GM03348 (cell line): ENCODE measurements at regions not wholly inside any gene's neighbourhood (a gene's known extent, or its start where the extent isn't known, plus 50 kb on each side); places are given as distances from the start of the nearest gene placed in this dataset.
A peak's percentile ranks its signal among the peaks of the same experiment; 100 is the strongest.

Experiments
- DNase-seq: peaks from one replicate; pipeline ENCODE4 v3.0.0; 2012; ENCODE audit warnings: low spot score

DNA sequence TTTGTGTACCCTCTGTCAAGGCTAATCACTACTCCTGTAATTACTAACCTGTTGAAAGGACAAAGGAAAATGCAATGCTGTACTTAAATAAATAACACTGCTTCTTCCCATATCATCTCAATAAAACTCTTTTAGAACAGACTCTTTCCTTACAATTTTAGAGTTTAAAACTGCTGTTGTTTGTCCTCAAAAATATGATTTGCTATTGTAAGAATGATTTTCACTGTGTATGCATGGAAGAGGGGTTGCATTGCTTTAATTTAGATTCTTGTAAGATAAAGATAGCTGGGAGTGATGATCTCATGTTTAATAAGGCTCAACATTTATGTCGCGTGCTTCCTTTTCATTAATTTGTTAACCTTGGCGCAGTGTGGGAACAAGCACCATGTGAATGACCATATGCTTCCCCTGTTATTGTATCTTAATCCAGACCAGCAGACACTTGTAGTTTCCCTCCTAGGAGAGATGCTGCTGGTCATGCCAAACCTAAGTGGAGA, 89.8 kb upstream of the ATXN1 start:
- no peak for DNase-seq

- no peak for DNase-seq
Measured at GRCh38 chr6:16850681-16851026, 89.4 kb upstream of the ATXN1 start.

DNA sequence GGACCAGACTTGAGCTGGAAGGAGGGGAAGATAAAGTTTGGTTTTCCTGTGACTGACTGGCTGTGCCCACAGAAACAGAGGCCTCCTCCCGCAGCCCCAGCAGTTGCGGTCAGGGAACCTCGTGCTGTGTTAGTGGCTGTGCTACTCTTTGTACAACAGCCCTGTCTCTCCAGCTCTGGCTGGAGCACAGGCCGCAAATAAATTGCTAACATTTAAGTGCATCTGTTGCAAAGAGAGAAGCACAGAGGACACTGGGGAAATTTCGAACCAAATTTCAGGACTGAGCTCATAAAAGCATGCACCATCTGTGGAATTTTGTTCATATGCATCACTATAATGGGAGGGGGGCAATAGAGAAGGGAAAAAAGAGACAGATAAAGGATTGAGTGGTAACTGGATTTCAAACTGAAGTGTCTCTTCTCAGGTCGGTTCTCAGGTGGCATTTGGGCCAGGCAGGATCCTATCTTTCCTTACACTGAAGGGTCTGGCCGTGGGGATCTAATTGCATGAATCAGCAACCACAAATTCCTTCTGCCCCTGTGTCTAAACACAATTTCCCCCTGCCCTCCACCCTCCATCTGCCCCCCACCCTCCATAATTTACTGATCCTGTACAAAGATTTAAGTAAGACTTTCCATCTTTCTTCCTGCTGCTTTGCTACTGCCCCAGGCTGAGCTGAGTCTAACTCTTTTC, 88.9 kb upstream of the ATXN1 start:
- DNase-seq: no peak

DNA sequence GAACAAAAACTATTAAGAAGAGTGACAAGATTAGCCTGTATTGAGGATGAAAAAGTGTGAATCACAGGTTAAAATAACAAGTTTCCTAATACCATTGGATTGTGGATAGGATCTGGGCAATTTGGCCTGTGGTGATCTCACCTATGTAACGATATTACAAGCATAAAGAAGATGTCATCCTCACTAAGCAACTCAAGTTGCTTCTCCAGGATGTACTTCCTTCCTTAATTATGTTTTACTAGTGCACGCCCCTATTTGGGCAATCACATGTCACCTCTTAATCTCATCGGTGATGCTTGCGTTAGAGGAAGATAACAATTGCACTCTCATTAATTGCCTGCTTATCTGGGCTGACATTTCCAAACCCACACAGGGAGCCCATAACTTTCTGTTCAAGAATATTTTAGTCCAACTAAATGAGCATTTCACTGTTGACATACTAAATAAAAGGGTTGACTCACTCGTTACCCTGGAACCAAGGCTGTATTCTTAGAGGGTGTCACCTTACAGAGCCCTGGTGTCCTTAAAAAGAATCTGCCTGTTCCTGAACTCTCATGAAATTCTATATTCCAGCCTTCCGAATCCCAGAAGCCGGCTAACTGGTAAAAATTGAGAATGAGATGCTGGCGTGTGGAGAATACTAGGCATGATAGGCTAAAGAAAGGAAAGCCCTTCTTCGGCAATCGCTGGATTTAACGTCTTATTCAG, 88.2 kb upstream of the ATXN1 start:
- no peak for DNase-seq

DNA sequence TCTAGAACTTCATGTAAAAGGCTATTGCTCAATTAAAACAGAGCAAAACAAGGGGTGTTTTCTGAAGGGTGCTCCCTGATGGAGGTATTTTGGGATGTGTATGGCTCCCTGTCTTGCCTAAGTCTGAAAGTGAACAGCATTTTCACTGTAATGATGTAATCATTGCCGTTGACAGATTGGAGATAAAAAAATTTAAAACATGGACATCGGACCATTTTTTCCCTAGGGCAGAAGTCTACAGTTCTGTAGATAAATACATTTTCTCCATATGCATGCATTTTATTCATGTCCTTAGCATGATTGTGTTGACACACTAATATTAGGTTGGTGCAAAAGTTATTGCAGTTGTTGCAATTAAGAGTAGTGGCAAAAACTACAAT, 85.1 kb upstream of the ATXN1 start:
- DNase-seq: no peak

DNA sequence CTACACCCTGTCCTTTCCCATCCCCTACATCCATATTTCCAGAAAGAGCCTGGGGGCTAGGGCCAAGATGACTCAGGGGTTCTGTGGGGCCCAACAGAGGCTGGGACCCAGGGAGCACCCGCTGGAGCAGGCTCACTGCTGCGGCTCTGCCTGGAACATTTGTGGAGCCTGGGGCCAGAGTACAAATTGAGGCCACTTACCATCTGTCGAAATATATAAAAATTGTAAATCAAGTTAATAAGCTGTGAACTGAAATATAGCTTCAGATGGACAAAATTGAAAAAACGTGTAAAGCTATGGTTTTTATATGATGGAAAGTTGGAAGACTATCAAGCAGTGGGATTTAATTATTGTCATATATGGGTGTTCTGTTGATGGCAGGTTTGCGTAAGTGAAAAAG, 82.9 kb upstream of the ATXN1 start:
- DNase-seq: no peak

DNA sequence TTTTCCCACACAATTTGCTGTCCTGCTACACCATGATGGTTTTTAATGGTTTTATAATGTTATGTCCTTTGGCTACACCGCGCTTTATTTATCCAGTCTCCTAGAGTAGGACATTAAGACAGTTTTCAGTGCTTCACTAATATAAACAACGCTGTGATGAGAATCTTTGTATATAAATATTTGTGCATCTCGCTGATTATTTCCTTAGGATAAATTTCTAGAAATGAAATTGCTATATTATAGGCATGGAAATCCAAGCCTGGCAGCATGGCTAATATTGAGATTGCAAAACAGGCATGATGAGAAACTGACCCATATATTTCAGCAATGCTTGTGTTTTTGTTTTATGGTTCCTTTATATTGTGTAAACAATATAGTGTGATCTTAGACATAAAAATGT, 81.4 kb upstream of the ATXN1 start:
- DNase-seq: no peak

- DNase-seq: no peak
Measured at GRCh38 chr6:16841241-16841640, 80.0 kb upstream of the ATXN1 start.

- no peak for DNase-seq
Measured at GRCh38 chr6:16840725-16841124, 79.5 kb upstream of the ATXN1 start.

DNA sequence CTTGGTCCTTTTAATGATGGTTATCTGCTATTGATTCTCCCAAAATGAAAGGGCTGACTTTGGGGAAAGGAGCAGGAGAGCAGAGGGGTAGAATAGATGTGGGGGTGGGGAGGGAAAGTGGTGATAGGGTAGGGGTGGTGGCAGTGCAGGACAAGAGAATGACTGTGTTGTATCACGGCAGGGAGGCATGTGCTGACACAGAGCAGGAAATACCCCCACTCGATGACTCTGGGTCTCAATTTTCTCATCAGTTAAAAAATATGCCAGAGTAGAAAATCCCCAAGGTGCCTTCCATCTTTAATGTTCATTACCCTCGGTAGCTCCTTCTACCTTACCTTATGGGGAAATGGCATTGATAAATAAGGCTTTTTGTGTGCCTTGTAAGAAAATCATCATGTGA, 79.0 kb upstream of the ATXN1 start:
- DNase-seq: no peak

DNA sequence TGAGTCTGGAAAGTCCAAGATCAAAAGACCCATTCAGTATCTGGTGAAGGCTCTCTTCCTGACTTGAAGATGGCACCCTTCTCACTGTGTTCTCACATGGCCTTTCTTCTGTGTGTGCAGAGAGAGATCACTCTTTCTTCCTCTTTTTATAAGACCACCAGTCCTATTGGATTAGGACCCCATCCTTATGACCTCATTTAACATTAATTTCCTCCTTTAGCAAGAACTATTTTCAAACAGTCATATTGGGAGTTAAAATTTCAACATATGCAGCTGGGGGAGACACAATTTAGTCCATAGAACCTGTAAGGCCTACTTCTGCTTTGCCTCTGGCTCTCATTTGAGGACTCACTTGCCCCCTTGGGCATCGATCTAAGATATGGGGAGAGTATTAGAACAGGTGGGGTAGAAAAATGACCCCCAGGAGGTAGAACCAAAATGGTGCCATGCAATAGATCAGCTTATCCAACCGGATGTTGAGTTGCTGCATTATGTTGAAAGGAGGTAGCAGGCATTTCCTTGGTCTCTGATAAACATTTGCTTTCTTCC, 78.4 kb upstream of the ATXN1 start:
- no peak for DNase-seq

- DNase-seq: no peak
Measured at GRCh38 chr6:16837217-16837972, 76.1 kb upstream of the ATXN1 start.

DNA sequence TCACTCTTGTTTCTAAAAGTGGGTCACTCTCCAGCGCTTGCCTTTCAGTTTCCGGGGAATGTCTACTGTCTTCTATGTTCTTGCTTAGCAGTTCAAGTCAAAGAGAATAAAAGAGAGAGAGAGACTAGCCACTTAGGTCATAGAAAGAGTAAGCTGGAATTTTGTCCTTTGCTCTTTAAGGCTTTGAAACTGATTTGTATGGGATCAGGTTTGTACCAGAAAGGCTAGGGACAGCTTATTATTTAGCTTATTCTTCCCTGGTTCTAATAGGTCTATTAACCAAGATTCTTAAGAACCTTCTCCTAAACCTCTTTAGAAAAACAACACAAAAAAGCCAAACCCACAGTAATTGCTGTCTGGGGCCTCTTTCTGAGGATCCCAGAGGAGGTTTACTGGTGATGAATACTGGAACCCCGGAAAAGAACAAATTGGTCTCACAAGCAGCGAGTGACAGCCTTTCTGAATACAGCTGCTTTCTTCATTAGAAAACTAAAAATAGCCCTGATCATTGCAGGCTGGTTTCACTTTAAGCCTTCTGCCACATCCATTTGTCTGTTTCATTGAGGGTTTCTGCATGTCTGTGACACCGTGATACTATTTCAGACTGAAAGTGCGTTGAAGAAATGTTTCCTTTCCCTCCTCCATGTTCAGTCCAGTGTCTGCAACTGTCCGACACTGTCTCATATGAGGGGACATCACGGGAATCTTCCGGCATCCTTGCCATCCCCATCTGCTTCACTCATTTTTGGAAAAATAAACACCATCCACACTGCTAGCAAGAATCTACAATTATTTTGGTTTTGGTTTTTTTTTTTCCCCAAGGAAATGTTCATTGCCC, 75.1 kb upstream of the ATXN1 start:
- DNase-seq: peak; percentile 30

DNA sequence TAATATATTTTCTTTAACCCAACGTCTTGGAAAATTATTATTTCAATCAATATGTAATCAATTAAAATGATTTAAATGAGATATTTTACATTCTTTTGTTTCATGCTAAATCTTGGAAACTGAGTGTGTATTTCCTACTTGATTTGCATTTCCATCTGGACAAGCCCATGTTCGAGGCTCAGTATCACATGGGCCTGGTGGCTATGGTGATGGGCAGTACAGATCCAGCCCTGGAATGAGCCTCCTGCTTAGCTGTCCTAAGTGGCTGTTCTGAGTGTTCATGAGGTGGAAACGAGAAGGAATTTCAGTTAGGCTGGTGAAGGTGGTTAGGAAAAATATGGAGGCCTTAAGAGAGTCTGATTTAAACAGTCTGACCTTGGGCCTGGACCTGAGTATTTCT, 73.0 kb upstream of the ATXN1 start:
- DNase-seq: no peak

DNA sequence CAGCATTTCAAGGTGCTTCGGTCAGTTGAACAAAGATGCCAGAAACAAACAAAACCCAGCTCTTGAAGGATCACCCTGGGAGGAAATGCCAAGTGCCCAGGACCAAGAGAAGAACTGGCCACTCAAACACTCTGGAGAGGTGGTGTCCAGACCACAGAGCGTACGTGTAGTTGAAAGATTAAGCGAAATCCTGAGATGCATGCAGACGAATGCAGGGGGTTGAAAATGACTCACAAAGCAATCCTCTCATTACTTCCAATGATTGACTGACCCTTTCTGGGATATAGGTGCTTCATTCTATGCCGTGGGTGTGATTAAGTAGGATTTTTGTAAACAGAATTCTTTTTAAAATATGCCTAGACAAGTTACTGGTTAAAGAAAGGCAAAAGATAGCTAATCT, 71.5 kb upstream of the ATXN1 start:
- no peak for DNase-seq

DNA sequence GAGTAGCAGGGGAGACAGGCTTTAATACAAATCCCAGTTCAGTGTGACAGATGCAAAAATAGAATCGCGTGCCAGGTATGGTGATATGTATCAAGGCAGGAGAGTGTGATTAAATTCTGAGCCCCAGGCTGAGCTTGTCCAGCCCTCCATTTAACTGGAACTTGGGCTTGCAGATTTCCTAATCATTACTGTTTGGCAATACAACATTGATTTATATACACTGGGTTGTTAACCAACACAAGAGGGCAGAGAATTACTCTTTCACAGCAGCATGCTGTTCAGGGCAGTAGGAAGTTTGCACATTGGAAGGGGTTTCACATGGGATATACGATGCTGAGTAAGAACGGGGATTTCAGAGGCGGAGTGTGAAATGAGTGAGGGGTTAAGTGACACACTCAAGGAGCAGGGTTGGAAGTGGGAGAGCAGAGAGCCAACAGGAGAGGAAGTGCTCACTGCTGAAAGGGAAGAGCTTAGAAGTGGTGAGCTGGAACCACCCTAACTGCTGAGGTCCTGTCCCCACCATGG, 70.8 kb upstream of the ATXN1 start:
- DNase-seq: peak; percentile 16

DNA sequence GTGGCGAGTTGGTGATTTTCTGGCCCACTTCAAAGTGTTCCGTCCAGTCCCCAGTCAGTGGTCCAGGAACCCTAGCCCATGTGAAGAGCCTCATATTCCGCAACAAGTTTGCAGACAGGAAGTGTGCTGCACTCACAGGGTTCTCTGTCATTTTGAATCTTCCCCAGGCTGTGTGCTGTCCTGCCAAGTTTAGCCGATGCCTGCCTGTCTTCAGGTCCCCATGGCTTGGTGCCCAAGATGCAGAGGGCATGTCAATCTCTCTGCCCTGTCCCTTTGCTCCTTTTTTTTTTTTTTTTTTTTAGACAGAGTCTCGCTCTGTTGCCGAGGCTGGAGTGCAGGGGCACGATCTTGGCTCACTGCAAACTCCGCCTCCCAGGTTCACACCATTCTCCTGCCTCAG, 69.9 kb upstream of the ATXN1 start:
- DNase-seq: no peak

DNA sequence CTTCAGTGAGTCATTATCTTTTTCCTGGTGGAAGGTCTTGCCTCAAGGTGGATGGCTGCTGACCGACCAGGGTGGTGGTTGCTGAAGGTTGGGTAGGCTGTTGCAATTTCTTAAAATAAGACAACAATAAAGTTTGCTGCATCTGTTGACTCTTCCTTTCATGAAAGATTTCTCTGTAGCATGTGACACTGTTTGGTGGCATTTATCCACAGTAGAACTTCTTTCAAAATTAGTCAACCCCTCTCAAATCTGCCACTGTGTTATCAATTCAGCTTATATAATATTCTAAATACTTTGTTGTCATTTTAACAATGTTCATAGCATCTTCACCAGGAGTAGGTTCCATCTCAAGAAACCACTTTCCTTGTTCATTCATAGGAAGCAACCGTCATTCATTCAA, 66.8 kb upstream of the ATXN1 start:
- no peak for DNase-seq

GRCh38 chr6:16827627-16828026, 66.4 kb upstream of the ATXN1 start:
- no peak for DNase-seq

DNA sequence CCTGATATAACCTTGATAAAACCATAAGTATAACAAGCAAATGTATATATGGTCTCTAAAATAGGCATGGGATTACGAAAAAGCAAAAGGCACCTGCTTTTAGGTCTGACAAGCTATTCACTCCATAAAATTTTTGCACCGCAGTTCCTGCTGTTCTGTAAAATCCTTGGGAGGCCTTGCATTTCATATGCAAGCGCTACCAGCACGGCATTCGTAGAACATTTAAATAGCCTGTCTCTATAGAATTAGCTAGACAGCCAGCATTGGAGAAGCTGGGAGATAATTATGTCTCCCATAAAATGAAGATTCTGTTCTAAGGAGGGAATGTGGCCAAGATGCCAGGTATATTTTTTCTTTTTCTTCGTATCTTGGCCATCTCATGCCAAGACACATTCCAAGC, 64.5 kb upstream of the ATXN1 start:
- no peak for DNase-seq

GRCh38 chr6:16824845-16825685, 63.8 kb upstream of the ATXN1 start:
- DNase-seq: no peak
